Caco-2 (cell line): ENCODE measurements at regions not wholly inside any gene's neighbourhood (a gene's known extent, or its start where the extent isn't known, plus 50 kb on each side); places are given as distances from the start of the nearest gene placed in this dataset.

Experiments
- BruUV-seq: library from RNA; stranded (reverse); fragments of 400-500 nt; replicated peaks from 2 replicates; lab custom pipeline; 2021; lab: Mats Ljungman, UMichigan
- CTCF ChIA-PET: fragments of 300-600 bp; sonication (Branson Sonifier 250); formaldehyde crosslinking; loops from one replicate; lab custom pipeline; 2022; ENCODE audit warnings: antibody characterized with exemption; lab: Charles Lee
- POLR2A ChIA-PET: fragments of 300-600 bp; sonication (Branson Sonifier 250); formaldehyde crosslinking; loops from one replicate; lab custom pipeline; 2022; ENCODE audit warnings: antibody characterized with exemption; lab: Charles Lee
- DNase-seq, 2 experiments: peaks; one replicate each; pipeline versions ENCODE4 v3.0.0 to v3.0.0-alpha.2; 2020 to 2022
- H3K27me3 ChIP-seq: replicated peaks from 2 replicates; pipeline ENCODE4 v1.6.0; 2011; ENCODE audit warnings: low read length; ENCODE audit not compliant: control insufficient read depth, insufficient read depth
- H3K36me3 ChIP-seq: 2 replicates; pipeline ENCODE4 v1.5.1; 2011; ENCODE audit warnings: low read length; ENCODE audit not compliant: control insufficient read depth, insufficient read depth
- H3K4me1 ChIP-seq: fragments of 250-450 bp; sonication (Bioruptor Pico); 2 replicates; pipeline ENCODE4 v1.5.1; 2020; ENCODE audit warnings: mild to moderate bottlenecking
- H3K4me3 ChIP-seq: 2 replicates; pipeline ENCODE4 v1.5.1; 2011; ENCODE audit warnings: low read depth, mild to moderate bottlenecking, control low read depth, low read length
- H3K9me3 ChIP-seq: fragments of 250-450 bp; sonication (Bioruptor Pico); 2 replicates; pipeline ENCODE4 v1.5.1; 2020; ENCODE audit warnings: mild to moderate bottlenecking, moderate library complexity
- H3K27ac Mint-ChIP-seq: one replicate; pipeline ENCODE4 v1.8.0; 2022; ENCODE audit warnings: mixed read lengths; ENCODE audit not compliant: unreplicated experiment
- H3K27me3 Mint-ChIP-seq: one replicate; pipeline ENCODE4 v1.8.0; 2022; ENCODE audit warnings: mixed read lengths; ENCODE audit not compliant: insufficient read depth, unreplicated experiment
- H3K36me3 Mint-ChIP-seq: one replicate; pipeline ENCODE4 v1.8.0; 2022; ENCODE audit warnings: mild to moderate bottlenecking, mixed read lengths; ENCODE audit not compliant: insufficient read depth, unreplicated experiment
- H3K4me1 Mint-ChIP-seq: one replicate; pipeline ENCODE4 v1.8.0; 2022; ENCODE audit warnings: low read depth, mixed read lengths; ENCODE audit not compliant: unreplicated experiment
- H3K4me3 Mint-ChIP-seq: one replicate; pipeline ENCODE4 v1.8.0; 2022; ENCODE audit warnings: mild to moderate bottlenecking, moderate library complexity, mixed read lengths; ENCODE audit not compliant: unreplicated experiment
- H3K9me3 Mint-ChIP-seq: one replicate; pipeline ENCODE4 v1.8.0; 2022; ENCODE audit warnings: mixed read lengths; ENCODE audit not compliant: unreplicated experiment
- intact Hi-C: fragments of 100-400 bp; cut with micrococcal nuclease; formaldehyde crosslinking; loops from one replicate; pipeline ENCODE4 v1.10.0; 2022; ENCODE audit not compliant: unreplicated experiment
- TF ChIP-seq, protein P1 (sequence below), 2 experiments: fragments of 200-600 bp in 1 of 2; IDR thresholded peaks; 1 replicate in 1 of 2; 2 replicates in 1 of 2; pipeline versions ENCODE4 v1.5.1 to v1.8.0; 2011 to 2022; ENCODE audit warnings: antibody characterized with exemption in 1 of 2, control low read depth in 1 of 2, inconsistent platforms in 1 of 2, low read depth in 1 of 2, low read length in 1 of 2, mild to moderate bottlenecking in 1 of 2, moderate library complexity in 1 of 2; ENCODE audit not compliant: insufficient read depth in 1 of 2, severe bottlenecking in 1 of 2, unreplicated experiment in 1 of 2

DNA sequence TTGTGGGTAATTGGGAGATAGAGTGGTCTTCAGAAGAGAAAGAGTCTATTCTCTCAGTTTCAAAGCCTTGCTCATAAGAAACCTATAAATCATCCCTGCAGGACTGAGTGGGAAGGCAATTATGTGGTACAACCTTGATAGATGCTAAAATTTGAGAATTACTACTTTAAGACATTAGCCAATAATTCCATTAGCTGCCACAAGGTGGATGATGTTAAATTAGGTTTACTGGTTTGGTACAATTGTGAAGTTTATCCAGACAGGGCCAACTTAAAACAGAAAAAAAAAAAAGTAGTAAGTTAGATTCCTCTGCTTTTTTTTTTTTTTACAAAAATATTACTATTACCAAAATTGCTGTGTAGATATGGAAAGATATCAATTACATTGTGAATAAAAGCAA, 73.2 kb upstream of the AMOT start:
- H3K4me3 Mint-ChIP-seq, result no peak overlapping the region
- H3K4me3 ChIP-seq, result no peak overlapping the region
- no peaks in the 10 kb centered on the region for H3K27me3 Mint-ChIP-seq
- no peaks in the 10 kb centered on the region for H3K9me3 ChIP-seq
- no peaks in the 10 kb centered on the region for H3K4me1 Mint-ChIP-seq
- no TSS peak for BruUV-seq
- CTCF ChIA-PET, result interaction anchor here (0.6 kb wide), 1 partner anchor 88 kb away, joined by 4 read pairs; no protein-coding TSS in a partner anchor
- no peaks in the 10 kb centered on the region for H3K27me3 ChIP-seq
- H3K36me3 ChIP-seq, result no peaks in the 10 kb centered on the region
- H3K9me3 Mint-ChIP-seq, result no peaks in the 10 kb centered on the region
- H3K36me3 Mint-ChIP-seq, result no peaks in the 10 kb centered on the region
- POLR2A ChIA-PET, result no interaction called here
- H3K27ac Mint-ChIP-seq, result no peak overlapping the region
- no peaks in the 10 kb centered on the region for H3K4me1 ChIP-seq
- intact Hi-C loops, result no loop called here
- TF ChIP-seq, protein P1, sequence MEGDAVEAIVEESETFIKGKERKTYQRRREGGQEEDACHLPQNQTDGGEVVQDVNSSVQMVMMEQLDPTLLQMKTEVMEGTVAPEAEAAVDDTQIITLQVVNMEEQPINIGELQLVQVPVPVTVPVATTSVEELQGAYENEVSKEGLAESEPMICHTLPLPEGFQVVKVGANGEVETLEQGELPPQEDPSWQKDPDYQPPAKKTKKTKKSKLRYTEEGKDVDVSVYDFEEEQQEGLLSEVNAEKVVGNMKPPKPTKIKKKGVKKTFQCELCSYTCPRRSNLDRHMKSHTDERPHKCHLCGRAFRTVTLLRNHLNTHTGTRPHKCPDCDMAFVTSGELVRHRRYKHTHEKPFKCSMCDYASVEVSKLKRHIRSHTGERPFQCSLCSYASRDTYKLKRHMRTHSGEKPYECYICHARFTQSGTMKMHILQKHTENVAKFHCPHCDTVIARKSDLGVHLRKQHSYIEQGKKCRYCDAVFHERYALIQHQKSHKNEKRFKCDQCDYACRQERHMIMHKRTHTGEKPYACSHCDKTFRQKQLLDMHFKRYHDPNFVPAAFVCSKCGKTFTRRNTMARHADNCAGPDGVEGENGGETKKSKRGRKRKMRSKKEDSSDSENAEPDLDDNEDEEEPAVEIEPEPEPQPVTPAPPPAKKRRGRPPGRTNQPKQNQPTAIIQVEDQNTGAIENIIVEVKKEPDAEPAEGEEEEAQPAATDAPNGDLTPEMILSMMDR (IDR thresholded peaks at IDR 0.05; ENCODE audit: insufficient read depth in 1 of 2, low read depth in 1 of 2, low read length in 1 of 2, severe bottlenecking in 1 of 2, unreplicated experiment in 1 of 2), result no peak
- no peak for DNase-seq

DNA sequence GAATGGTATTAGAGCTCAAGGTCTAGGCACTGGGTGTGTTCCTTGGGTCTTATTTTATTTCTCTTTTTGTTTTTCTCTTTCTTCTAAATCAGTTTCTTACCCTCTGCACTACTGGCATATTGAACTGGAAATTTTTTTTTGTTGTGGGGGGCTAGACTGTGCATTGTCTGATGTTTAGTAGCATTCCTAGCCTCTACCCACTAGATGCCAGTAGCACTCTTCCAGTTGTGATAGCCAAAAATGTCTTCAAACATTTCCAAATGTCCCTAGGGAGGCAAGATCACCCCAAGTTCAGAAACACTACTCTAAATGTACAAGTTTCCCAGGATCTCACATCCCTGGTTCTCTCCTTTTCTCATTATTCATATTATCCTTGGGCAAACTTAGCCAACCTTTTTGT, 69.8 kb upstream of the AMOT start:
- intact Hi-C loops, result loop anchor here (2.0 kb wide), 1 partner anchor 88 kb away; no protein-coding TSS in a partner anchor
- no peak overlapping the region for H3K27ac Mint-ChIP-seq

DNA sequence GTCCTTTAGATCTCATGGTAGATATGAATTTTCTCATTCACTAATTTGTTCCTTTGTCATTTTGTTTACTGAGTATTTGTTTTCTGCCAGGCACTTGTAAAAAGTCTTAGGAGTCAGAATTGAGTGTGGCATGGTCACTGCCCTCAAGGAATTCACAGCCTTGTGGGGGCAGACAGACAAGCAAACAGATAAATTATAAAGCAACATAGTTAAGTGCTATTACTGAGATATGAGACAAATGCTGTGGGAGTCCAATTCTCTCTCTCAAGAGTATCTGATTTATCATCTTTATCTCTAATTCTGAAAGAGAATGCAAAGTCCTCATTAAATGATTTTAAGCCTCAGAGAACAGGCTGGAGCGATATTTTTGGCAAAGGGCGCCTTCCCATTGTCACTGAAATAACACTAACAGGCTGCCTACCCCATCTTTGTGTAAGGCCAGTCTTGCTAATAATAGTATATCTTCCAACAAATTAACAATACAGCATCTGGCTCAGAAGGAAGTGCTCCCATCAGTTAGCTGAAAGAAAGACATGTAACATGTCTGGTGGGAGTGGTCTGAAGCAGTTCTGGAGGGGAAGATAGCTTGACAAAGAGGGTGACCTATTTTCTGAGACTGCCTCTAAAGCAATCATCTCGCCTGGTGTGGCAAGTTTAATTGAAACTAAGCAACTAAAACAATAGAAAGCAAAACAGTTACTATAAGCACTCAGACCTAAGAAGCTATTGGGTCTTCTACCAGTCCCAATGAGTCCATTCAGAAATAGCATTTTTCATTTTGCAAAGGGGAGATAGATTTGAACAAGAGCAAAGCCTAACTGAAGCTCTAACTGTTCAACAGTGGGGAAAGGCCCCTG, 61.5 kb upstream of the AMOT start:
- no peak overlapping the region for H3K4me3 ChIP-seq
- DNase-seq, result no peak
- H3K9me3 Mint-ChIP-seq, result no peaks in the 10 kb centered on the region
- H3K9me3 ChIP-seq, result no peaks in the 10 kb centered on the region
- H3K27me3 ChIP-seq, result no peaks in the 10 kb centered on the region
- intact Hi-C loops, result no loop called here
- H3K4me1 Mint-ChIP-seq, result no peaks in the 10 kb centered on the region
- CTCF ChIA-PET, result no interaction called here
- POLR2A ChIA-PET, result no interaction called here
- H3K4me3 Mint-ChIP-seq, result no peak overlapping the region
- H3K36me3 Mint-ChIP-seq, result no peaks in the 10 kb centered on the region
- no peaks in the 10 kb centered on the region for H3K4me1 ChIP-seq
- H3K27ac Mint-ChIP-seq, result no peak overlapping the region
- no peaks in the 10 kb centered on the region for H3K27me3 Mint-ChIP-seq
- BruUV-seq, result no TSS peak
- TF ChIP-seq, protein P1 (IDR thresholded peaks at IDR 0.05; ENCODE audit: insufficient read depth in 1 of 2, low read depth in 1 of 2, low read length in 1 of 2, severe bottlenecking in 1 of 2, unreplicated experiment in 1 of 2), result no peak
- no peaks in the 10 kb centered on the region for H3K36me3 ChIP-seq

More for the DNA sequence above, 69.8 kb upstream of the AMOT start:
- H3K9me3 Mint-ChIP-seq, result no peaks in the 10 kb centered on the region
- TF ChIP-seq, protein P1 (IDR thresholded peaks at IDR 0.05; ENCODE audit: insufficient read depth in 1 of 2, low read depth in 1 of 2, low read length in 1 of 2, severe bottlenecking in 1 of 2, unreplicated experiment in 1 of 2), result no peak
- no peaks in the 10 kb centered on the region for H3K27me3 Mint-ChIP-seq
- no peaks in the 10 kb centered on the region for H3K4me1 ChIP-seq
- no peak overlapping the region for H3K4me3 Mint-ChIP-seq
- no peaks in the 10 kb centered on the region for H3K36me3 ChIP-seq
- CTCF ChIA-PET, result no interaction called here
- no peak overlapping the region for H3K4me3 ChIP-seq
- no peaks in the 10 kb centered on the region for H3K9me3 ChIP-seq
- no peaks in the 10 kb centered on the region for H3K36me3 Mint-ChIP-seq
- H3K27me3 ChIP-seq, result no peaks in the 10 kb centered on the region
- H3K4me1 Mint-ChIP-seq, result no peaks in the 10 kb centered on the region
- BruUV-seq, result no TSS peak
- POLR2A ChIA-PET, result no interaction called here
- DNase-seq, result no peak
